ENCODE measurements at regions not wholly inside any gene's neighbourhood (a gene's known extent, or its start where the extent isn't known, plus 50 kb on each side); places are given as distances from the start of the nearest gene placed in this dataset.
"Not testable (repeated sequence)": the region's sequence is repeated elsewhere in the genome, so short reads cannot be mapped to it uniquely, and the experiment has no call there.

DNA sequence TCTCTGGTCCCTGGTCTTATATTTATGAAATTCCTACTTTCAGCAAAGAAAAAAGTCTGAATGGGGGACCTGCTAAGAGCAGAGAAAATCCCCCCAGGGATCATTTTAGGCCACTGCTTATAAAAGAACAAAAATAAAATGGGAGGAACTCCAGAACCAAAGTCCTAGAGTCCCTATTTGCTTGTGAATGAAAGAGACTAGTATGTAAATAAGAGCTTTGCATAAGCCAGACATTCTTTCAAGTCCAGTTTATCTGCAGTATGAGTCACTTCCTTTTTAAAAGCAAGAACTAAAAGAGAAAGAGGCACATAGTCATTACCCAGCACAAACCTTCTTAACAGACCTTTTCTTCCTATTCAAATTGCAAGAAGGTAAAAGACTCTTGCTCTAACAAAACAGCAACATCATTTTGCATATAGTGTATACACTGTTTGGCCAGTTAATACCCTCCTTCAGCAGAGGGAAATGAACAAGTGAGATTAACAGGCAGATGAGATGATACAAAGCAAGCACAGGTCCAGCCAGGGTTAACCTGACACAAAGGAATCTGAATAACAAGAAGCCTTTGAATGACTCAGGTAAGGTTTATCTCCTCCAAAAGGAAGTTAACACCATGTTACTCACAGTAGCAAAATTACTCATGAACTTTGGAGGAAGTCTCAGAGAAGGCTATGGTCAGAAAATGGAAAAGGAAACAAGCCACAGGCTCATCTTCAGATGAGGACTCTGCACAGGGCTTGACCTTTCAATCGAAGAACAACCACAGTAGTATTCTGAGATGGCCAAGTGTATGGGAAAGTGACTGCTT, 87.3 kb downstream of the PHLDA1 start:
- peak; percentile 79 for DNase-seq (ENCODE audit: low read depth)
- TF ChIP-seq CTCF (conservative IDR thresholded peaks at IDR 0.05; ENCODE audit: low read depth, low read length): no peak
- no peak overlapping the region for H3K4me3 ChIP-seq (ENCODE audit: low read length)

DNA sequence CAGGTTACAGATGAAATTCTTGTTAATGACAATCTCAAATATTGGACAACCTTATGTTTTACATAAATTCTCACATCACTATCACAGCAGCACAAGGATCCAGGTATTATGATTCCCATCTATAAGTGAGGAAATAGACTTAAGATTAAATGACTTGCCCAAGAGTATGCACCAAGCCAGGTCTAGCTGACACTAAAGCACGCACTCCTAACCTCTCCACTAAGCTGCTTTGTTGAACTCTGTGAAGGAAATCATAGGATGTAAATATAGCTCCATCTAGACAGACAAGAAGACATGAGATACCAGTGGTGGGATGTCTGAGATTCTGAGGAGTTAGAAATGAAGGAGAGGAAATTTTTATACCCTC, 87.9 kb downstream of the PHLDA1 start:
- no peak for DNase-seq (ENCODE audit: low read depth)
- TF ChIP-seq CTCF (conservative IDR thresholded peaks at IDR 0.05; ENCODE audit: low read depth, low read length): no peak
- no peak overlapping the region for H3K4me3 ChIP-seq (ENCODE audit: low read length)

GRCh38 chr12:75941661-75942060, 89.9 kb downstream of the PHLDA1 start:
- not testable (repeated sequence) for DNase-seq (ENCODE audit: low read depth); H3K4me3 ChIP-seq (ENCODE audit: low read length)

GRCh38 chr12:75939016-75939642, 92.4 kb downstream of the PHLDA1 start:
- TF ChIP-seq CTCF (conservative IDR thresholded peaks at IDR 0.05; ENCODE audit: low read depth, low read length): no peak
- no peak overlapping the region for H3K4me3 ChIP-seq (ENCODE audit: low read length)
- DNase-seq (ENCODE audit: low read depth): no peak

- no peak overlapping the region for H3K4me3 ChIP-seq (ENCODE audit: low read length)
- DNase-seq (ENCODE audit: low read depth): no peak
- no peak for TF ChIP-seq CTCF (conservative IDR thresholded peaks at IDR 0.05; ENCODE audit: low read depth, low read length)
These were observed 93.4 kb downstream of the PHLDA1 start for GRCh38 chr12:75938189-75938588.

DNA sequence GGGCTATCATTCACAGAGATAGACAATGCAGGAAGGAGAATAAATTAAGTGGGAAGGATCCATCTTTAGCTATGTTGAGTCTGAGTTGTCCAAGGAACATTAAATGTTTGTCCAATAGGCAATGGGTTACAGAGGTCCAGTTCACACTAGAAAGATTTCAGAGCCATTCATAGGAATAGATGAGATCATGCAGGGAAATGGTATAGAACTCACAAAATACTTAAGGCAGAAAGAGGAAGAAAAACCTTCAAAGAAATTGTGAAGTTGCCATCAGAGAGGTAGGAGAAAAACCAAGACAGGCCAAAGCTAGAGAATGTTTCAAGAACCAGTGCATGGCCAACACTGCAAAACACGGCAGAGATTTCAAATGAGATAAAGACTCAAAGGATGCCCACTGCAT, 94.1 kb downstream of the PHLDA1 start:
- no peak for DNase-seq (ENCODE audit: low read depth)
- TF ChIP-seq CTCF (conservative IDR thresholded peaks at IDR 0.05; ENCODE audit: low read depth, low read length): no peak
- no peak overlapping the region for H3K4me3 ChIP-seq (ENCODE audit: low read length)

- no peak overlapping the region for H3K4me3 ChIP-seq (ENCODE audit: low read length)
- TF ChIP-seq CTCF (conservative IDR thresholded peaks at IDR 0.05; ENCODE audit: low read depth, low read length): no peak
- no peak for DNase-seq (ENCODE audit: low read depth)
These were observed 94.8 kb downstream of the PHLDA1 start for GRCh38 chr12:75936515-75937440.
